ENCODE measurements at regions not wholly inside any gene's neighbourhood (a gene's known extent, or its start where the extent isn't known, plus 50 kb on each side); places are given as distances from the start of the nearest gene placed in this dataset.

- DNase-seq: no peak
- Mint-ChIP-seq H3K4me1 (ENCODE audit: low read depth, unreplicated experiment) (no peaks in the 10 kb centered on the region), H3K27ac (ENCODE audit: unreplicated experiment) (no peak overlapping the region), H3K4me3 (ENCODE audit: low read depth, unreplicated experiment) (no peak overlapping the region), H3K27me3 (ENCODE audit: unreplicated experiment) (peaks cover 27% of the 10 kb centered on the region), H3K36me3 (ENCODE audit: insufficient read depth, unreplicated experiment) (no peaks in the 10 kb centered on the region), H3K9me3 (ENCODE audit: low read depth, unreplicated experiment) (peaks cover 3% of the 10 kb centered on the region)
- CTCF ChIA-PET: no interaction called here
- intact Hi-C loops (cut with micrococcal nuclease; ENCODE audit: unreplicated experiment): no loop called here
- no TSS peak for BruUV-seq (replicated peaks)
- no peak for TF ChIP-seq CTCF (IDR thresholded peaks at IDR 0.05; ENCODE audit: unreplicated experiment)
Observed at GRCh38 chr15:93420050-93420452, 331.0 kb upstream of the RGMA start.

GRCh38 chr15:93418566-93418965 is 329.6 kb upstream of the RGMA start:
- Mint-ChIP-seq H3K27me3 (ENCODE audit: unreplicated experiment) (peaks cover 42% of the 10 kb centered on the region), H3K4me1 (ENCODE audit: low read depth, unreplicated experiment) (no peaks in the 10 kb centered on the region), H3K36me3 (ENCODE audit: insufficient read depth, unreplicated experiment) (no peaks in the 10 kb centered on the region), H3K9me3 (ENCODE audit: low read depth, unreplicated experiment) (peaks cover 3% of the 10 kb centered on the region), H3K4me3 (ENCODE audit: low read depth, unreplicated experiment) (no peak overlapping the region), H3K27ac (ENCODE audit: unreplicated experiment) (no peak overlapping the region)
- CTCF ChIA-PET: no interaction called here
- intact Hi-C loops (cut with micrococcal nuclease; ENCODE audit: unreplicated experiment): no loop called here
- TF ChIP-seq CTCF (IDR thresholded peaks at IDR 0.05; ENCODE audit: unreplicated experiment): no peak
- no peak for DNase-seq
- BruUV-seq (replicated peaks): no TSS peak

- CTCF ChIA-PET: no interaction called here
- no TSS peak for BruUV-seq (replicated peaks)
- Mint-ChIP-seq H3K4me3 (ENCODE audit: low read depth, unreplicated experiment) (no peak overlapping the region), H3K27me3 (ENCODE audit: unreplicated experiment) (peaks cover 47% of the 10 kb centered on the region), H3K4me1 (ENCODE audit: low read depth, unreplicated experiment) (no peaks in the 10 kb centered on the region), H3K9me3 (ENCODE audit: low read depth, unreplicated experiment) (peaks cover 3% of the 10 kb centered on the region), H3K27ac (ENCODE audit: unreplicated experiment) (no peak overlapping the region), H3K36me3 (ENCODE audit: insufficient read depth, unreplicated experiment) (no peaks in the 10 kb centered on the region)
- no peak for DNase-seq
- intact Hi-C loops (cut with micrococcal nuclease; ENCODE audit: unreplicated experiment): no loop called here
- TF ChIP-seq CTCF (IDR thresholded peaks at IDR 0.05; ENCODE audit: unreplicated experiment): no peak
Observed at GRCh38 chr15:93417631-93418030, 328.6 kb upstream of the RGMA start.

- no peak for DNase-seq
- H3K27ac Mint-ChIP-seq (ENCODE audit: unreplicated experiment): no peak overlapping the region
- intact Hi-C loops (cut with micrococcal nuclease; ENCODE audit: unreplicated experiment): no loop called here
- H3K9me3 Mint-ChIP-seq (ENCODE audit: low read depth, unreplicated experiment): no peaks in the 10 kb centered on the region
- no TSS peak for BruUV-seq (replicated peaks)
- TF ChIP-seq CTCF (IDR thresholded peaks at IDR 0.05; ENCODE audit: unreplicated experiment): no peak
- no peaks in the 10 kb centered on the region for H3K36me3 Mint-ChIP-seq (ENCODE audit: insufficient read depth, unreplicated experiment)
- CTCF ChIA-PET: no interaction called here
- peaks cover 47% of the 10 kb centered on the region for H3K27me3 Mint-ChIP-seq (ENCODE audit: unreplicated experiment)
- no peak overlapping the region for H3K4me3 Mint-ChIP-seq (ENCODE audit: low read depth, unreplicated experiment)
- H3K4me1 Mint-ChIP-seq (ENCODE audit: low read depth, unreplicated experiment): no peaks in the 10 kb centered on the region
Observed at GRCh38 chr15:93417156-93417555, 328.1 kb upstream of the RGMA start.

- Mint-ChIP-seq H3K36me3 (ENCODE audit: insufficient read depth, unreplicated experiment) (no peaks in the 10 kb centered on the region), H3K9me3 (ENCODE audit: low read depth, unreplicated experiment) (peaks cover 6% of the 10 kb centered on the region), H3K27ac (ENCODE audit: unreplicated experiment) (no peak overlapping the region), H3K4me1 (ENCODE audit: low read depth, unreplicated experiment) (no peaks in the 10 kb centered on the region), H3K27me3 (ENCODE audit: unreplicated experiment) (peaks cover 49% of the 10 kb centered on the region), H3K4me3 (ENCODE audit: low read depth, unreplicated experiment) (no peak overlapping the region)
- intact Hi-C loops (cut with micrococcal nuclease; ENCODE audit: unreplicated experiment): no loop called here
- no peak for TF ChIP-seq CTCF (IDR thresholded peaks at IDR 0.05; ENCODE audit: unreplicated experiment)
- BruUV-seq (replicated peaks): no TSS peak
- no peak for DNase-seq
- CTCF ChIA-PET: no interaction called here
Observed at GRCh38 chr15:93415576-93415975, 326.6 kb upstream of the RGMA start.
